Upper lobe of left lung (tissue), 4 donors: ENCODE measurements at regions not wholly inside any gene's neighbourhood (a gene's known extent, or its start where the extent isn't known, plus 50 kb on each side); places are given as distances from the start of the nearest gene placed in this dataset.

ENCODE experiments used
- EP300 ChIP-seq, 4 donors: sonication (generic); formaldehyde crosslinking; IDR thresholded peaks; one replicate each; pipeline ENCODE4 v1.5.1; 2017; ENCODE audit warnings: antibody characterized with exemption in 4 of 4, control low read depth in 2 of 4
- POLR2A ChIP-seq, 4 donors: fragments of 450-650 bp; IDR thresholded peaks; one replicate each; pipeline ENCODE4 v1.5.1; 2016 to 2017; ENCODE audit warnings: antibody characterized with exemption in 4 of 4, mild to moderate bottlenecking in 2 of 4
- POLR2AphosphoS5 ChIP-seq, 2 donors: sonication (generic); formaldehyde crosslinking; IDR thresholded peaks; one replicate each; pipeline ENCODE4 v1.5.1; 2017; ENCODE audit warnings: antibody characterized with exemption in 2 of 2
- TF ChIP-seq, protein P1 (sequence below), 6 experiments: fragments of 450-650 bp in 4 of 6; fragments of 200-600 bp in 2 of 6; sonication (generic) in 2 of 6; IDR thresholded peaks; one replicate each; pipeline ENCODE4 v1.5.1; 2016 to 2019; ENCODE audit warnings: antibody characterized with exemption in 6 of 6

DNA sequence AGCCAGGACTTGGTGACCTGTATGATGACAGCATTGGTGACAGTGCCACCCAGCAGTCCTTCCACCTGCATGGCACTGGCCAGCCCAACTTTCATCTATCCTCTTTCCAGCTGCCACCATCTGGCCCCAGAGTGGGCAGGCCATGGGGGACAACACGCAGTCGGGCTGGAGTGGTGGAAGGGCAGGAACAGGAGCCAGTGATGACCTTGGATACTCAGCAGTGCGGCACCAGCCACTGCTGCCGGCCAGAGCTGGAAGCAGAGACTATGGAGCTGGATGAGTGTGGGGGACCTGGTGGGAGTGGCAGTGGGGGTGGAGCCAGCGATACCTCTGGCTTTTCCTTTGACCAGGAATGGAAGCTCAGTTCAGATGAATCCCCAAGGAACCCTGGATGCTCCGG lies 56.9 kb downstream of the RUSC2 start:
- TF ChIP-seq, protein P1, sequence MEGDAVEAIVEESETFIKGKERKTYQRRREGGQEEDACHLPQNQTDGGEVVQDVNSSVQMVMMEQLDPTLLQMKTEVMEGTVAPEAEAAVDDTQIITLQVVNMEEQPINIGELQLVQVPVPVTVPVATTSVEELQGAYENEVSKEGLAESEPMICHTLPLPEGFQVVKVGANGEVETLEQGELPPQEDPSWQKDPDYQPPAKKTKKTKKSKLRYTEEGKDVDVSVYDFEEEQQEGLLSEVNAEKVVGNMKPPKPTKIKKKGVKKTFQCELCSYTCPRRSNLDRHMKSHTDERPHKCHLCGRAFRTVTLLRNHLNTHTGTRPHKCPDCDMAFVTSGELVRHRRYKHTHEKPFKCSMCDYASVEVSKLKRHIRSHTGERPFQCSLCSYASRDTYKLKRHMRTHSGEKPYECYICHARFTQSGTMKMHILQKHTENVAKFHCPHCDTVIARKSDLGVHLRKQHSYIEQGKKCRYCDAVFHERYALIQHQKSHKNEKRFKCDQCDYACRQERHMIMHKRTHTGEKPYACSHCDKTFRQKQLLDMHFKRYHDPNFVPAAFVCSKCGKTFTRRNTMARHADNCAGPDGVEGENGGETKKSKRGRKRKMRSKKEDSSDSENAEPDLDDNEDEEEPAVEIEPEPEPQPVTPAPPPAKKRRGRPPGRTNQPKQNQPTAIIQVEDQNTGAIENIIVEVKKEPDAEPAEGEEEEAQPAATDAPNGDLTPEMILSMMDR (IDR thresholded peaks at IDR 0.05), result no peak
- TF ChIP-seq EP300 (IDR thresholded peaks at IDR 0.05), result no peak
- no peak for TF ChIP-seq POLR2AphosphoS5 (IDR thresholded peaks at IDR 0.05)
- no peak for TF ChIP-seq POLR2A (IDR thresholded peaks at IDR 0.05)
